HCT116 (cell line): ENCODE measurements at regions not wholly inside any gene's neighbourhood (a gene's known extent, or its start where the extent isn't known, plus 50 kb on each side); places are given as distances from the start of the nearest gene placed in this dataset.

Source experiments
- ATAC-seq: fragments of 200-7000 bp; cut with Tn5 transposase; 2 replicates; pipeline ENCODE4 v1.9.1; 2020; ENCODE audit warnings: mild to moderate bottlenecking, moderate library complexity
- BruUV-seq: library from RNA; stranded (reverse); fragments of 400-500 nt; replicated peaks from 2 replicates; lab custom pipeline; 2021; lab: Mats Ljungman, UMichigan
- CTCF ChIA-PET: fragments of 300-600 bp; sonication (Branson Sonifier 250); formaldehyde crosslinking; loops from one replicate; lab custom pipeline; 2021; ENCODE audit warnings: antibody characterized with exemption; lab: Charles Lee
- POLR2A ChIA-PET: fragments of 300-600, 350-600 bp; sonication (Branson Sonifier 250); formaldehyde crosslinking; loops from one replicate; lab custom pipeline; 2021; ENCODE audit warnings: antibody characterized with exemption; lab: Charles Lee
- RAD21 ChIA-PET, 2 experiments: fragments of 300-600 bp; sonication (Branson Sonifier 250); formaldehyde crosslinking; loops; one replicate each; lab custom pipeline; 2023; ENCODE audit warnings: low total read pairs in 2 of 2; ENCODE audit not compliant: uncharacterized antibody in 2 of 2, unreplicated experiment in 2 of 2, low non-redundant PET in 1 of 2; lab: Charles Lee
- DNase-seq: peaks from one replicate; pipeline ENCODE4 v3.0.0-alpha.2; 2010; ENCODE audit warnings: low read depth, low spot score
- H2AFZ ChIP-seq: fragments of 200-600 bp; shearing (Covaris generic), sonication (generic); 2 replicates; pipeline ENCODE4 v1.6.1; 2017; ENCODE audit warnings: low read depth, mixed run types, mixed read lengths, antibody characterized with exemption, low read length; ENCODE audit not compliant: poor library complexity, severe bottlenecking
- H3K27ac ChIP-seq: 2 replicates; pipeline ENCODE4 v1.5.1; 2012; ENCODE audit warnings: low read depth, low read length
- H3K27me3 ChIP-seq: fragments of 200-600 bp; sonication (generic); 2 replicates; pipeline ENCODE4 v1.6.1; 2016; ENCODE audit warnings: mixed run types, low read length, mixed read lengths; ENCODE audit not compliant: insufficient read depth
- H3K36me3 ChIP-seq, 2 experiments: fragments of 200-500 bp in 1 of 2; fragments of 200-600 bp in 1 of 2; sonication (Bioruptor generic) in 1 of 2; sonication (generic) in 1 of 2; 2 replicates each; pipeline versions ENCODE4 v1.5.1 to v1.6.1; 2014 to 2016; ENCODE audit warnings: low read length in 2 of 2, inconsistent platforms in 1 of 2, mixed read lengths in 1 of 2, mixed run types in 1 of 2; ENCODE audit not compliant: insufficient read depth in 2 of 2, control insufficient read depth in 1 of 2
- H3K4me1 ChIP-seq, 2 experiments: fragments of 200-600 bp in 1 of 2; sonication (generic) in 1 of 2; 2 replicates each; pipeline versions ENCODE4 v1.5.1 to v1.6.1; 2012 to 2017; ENCODE audit warnings: low read length in 2 of 2, inconsistent platforms in 1 of 2, mild to moderate bottlenecking in 1 of 2, mixed read lengths in 1 of 2, mixed run types in 1 of 2, moderate library complexity in 1 of 2; ENCODE audit not compliant: insufficient read depth in 2 of 2, control insufficient read depth in 1 of 2
- H3K4me2 ChIP-seq: fragments of 200-600 bp; sonication (generic); 2 replicates; pipeline ENCODE4 v1.6.1; 2017; ENCODE audit warnings: mixed run types, low read length, mixed read lengths
- H3K4me3 ChIP-seq, 2 experiments: fragments of 200-600 bp in 1 of 2; sonication (generic) in 1 of 2; replicated peaks in 1 of 2; 2 replicates each; pipeline ENCODE4 v1.5.1; 2011 to 2016; ENCODE audit warnings: low read length in 2 of 2, control low read depth in 1 of 2, low read depth in 1 of 2, mild to moderate bottlenecking in 1 of 2, mixed read lengths in 1 of 2, mixed run types in 1 of 2
- H3K79me2 ChIP-seq: fragments of 200-600 bp; sonication (generic); 2 replicates; pipeline ENCODE4 v1.6.1; 2017; ENCODE audit warnings: mild to moderate bottlenecking, mixed run types, low read length, moderate library complexity, mixed read lengths; ENCODE audit not compliant: insufficient read depth
- H3K9ac ChIP-seq: fragments of 200-600 bp; sonication (generic); 2 replicates; pipeline ENCODE4 v1.6.1; 2016; ENCODE audit warnings: low read length, mixed read lengths
- H3K9me2 ChIP-seq: fragments of 200-600 bp; sonication (generic), shearing (Covaris generic); 2 replicates; pipeline ENCODE4 v1.6.1; 2017; ENCODE audit warnings: mixed run types, mild to moderate bottlenecking, moderate library complexity; ENCODE audit not compliant: insufficient read depth
- H3K9me3 ChIP-seq, 2 experiments: fragments of 200-500 bp in 1 of 2; fragments of 200-600 bp in 1 of 2; sonication (Bioruptor generic) in 1 of 2; sonication (generic) in 1 of 2; 2 replicates each; pipeline ENCODE4 v1.6.1; 2014 to 2017; ENCODE audit warnings: low read length in 2 of 2, mixed read lengths in 2 of 2, inconsistent platforms in 1 of 2, low read depth in 1 of 2, mild to moderate bottlenecking in 1 of 2, mixed run types in 1 of 2, moderate library complexity in 1 of 2; ENCODE audit not compliant: control insufficient read depth in 1 of 2, insufficient read depth in 1 of 2
- H4K20me1 ChIP-seq: fragments of 200-600 bp; sonication (generic), shearing (Covaris generic); 2 replicates; pipeline ENCODE4 v1.6.1; 2017; ENCODE audit warnings: mixed run types, mild to moderate bottlenecking, moderate library complexity; ENCODE audit not compliant: insufficient read depth
- CBX3 ChIP-seq: IDR thresholded peaks from 2 replicates; pipeline ENCODE4 v1.6.1; 2012; ENCODE audit warnings: low read depth
- CEBPB ChIP-seq: IDR thresholded peaks from 2 replicates; pipeline ENCODE4 v1.6.1; 2012; ENCODE audit warnings: low read depth
- CTCF ChIP-seq, 3 experiments: fragments of 200-600 bp in 1 of 3; sonication (generic) in 1 of 3; IDR thresholded peaks in 2 of 3; conservative IDR thresholded peaks in 1 of 3; 2 replicates each; pipeline ENCODE4 v1.5.1; 2012 to 2017; ENCODE audit warnings: low read depth in 2 of 3, low read length in 2 of 3, antibody characterized with exemption in 1 of 3, borderline replicate concordance in 1 of 3, control low read depth in 1 of 3, mild to moderate bottlenecking in 1 of 3, mixed read lengths in 1 of 3, mixed run types in 1 of 3, moderate library complexity in 1 of 3; ENCODE audit not compliant: insufficient read depth in 1 of 3
- EGR1 ChIP-seq: IDR thresholded peaks from 2 replicates; pipeline ENCODE4 v1.6.1; 2012; ENCODE audit warnings: low read depth
- ELF1 ChIP-seq: IDR thresholded peaks from 2 replicates; pipeline ENCODE4 v1.6.1; 2012; ENCODE audit warnings: low read depth, borderline replicate concordance
- EZH2 ChIP-seq: fragments of 200-600 bp; sonication (generic); IDR thresholded peaks from 2 replicates; pipeline ENCODE4 v1.6.1; 2017; ENCODE audit warnings: antibody characterized with exemption, mixed run types
- EZH2phosphoT487 ChIP-seq: fragments of 200-600 bp; IDR thresholded peaks from 2 replicates; pipeline ENCODE4 v1.6.1; 2018; ENCODE audit warnings: antibody characterized with exemption, borderline replicate concordance
- FOSL1 ChIP-seq: IDR thresholded peaks from 2 replicates; pipeline ENCODE4 v1.6.1; 2012; ENCODE audit warnings: low read depth
- JUND ChIP-seq: IDR thresholded peaks from 2 replicates; pipeline ENCODE4 v1.6.1; 2012
- MAX ChIP-seq: IDR thresholded peaks from 2 replicates; pipeline ENCODE4 v1.6.1; 2012
- POLR2A ChIP-seq: IDR thresholded peaks from 2 replicates; pipeline ENCODE4 v1.7.0; 2011; ENCODE audit warnings: borderline replicate concordance; ENCODE audit not compliant: insufficient read depth, insufficient read length; ENCODE audit errors: extremely low read depth
- POLR2AphosphoS5 ChIP-seq: IDR thresholded peaks from 2 replicates; pipeline ENCODE4 v1.6.1; 2011; ENCODE audit warnings: mild to moderate bottlenecking, low read depth, low read length, moderate library complexity
- RAD21 ChIP-seq: IDR thresholded peaks from 2 replicates; pipeline ENCODE4 v1.6.1; 2012; ENCODE audit warnings: low read depth, mild to moderate bottlenecking
- SP1 ChIP-seq: IDR thresholded peaks from 2 replicates; pipeline ENCODE4 v1.6.1; 2012; ENCODE audit warnings: low read depth
- SRF ChIP-seq: IDR thresholded peaks from 2 replicates; pipeline ENCODE4 v1.6.1; 2012; ENCODE audit warnings: low read depth
- TCF7L2 ChIP-seq: IDR thresholded peaks from 2 replicates; pipeline ENCODE4 v1.7.0; 2011; ENCODE audit warnings: borderline replicate concordance, inconsistent platforms; ENCODE audit not compliant: insufficient read depth, insufficient read length; ENCODE audit errors: extremely low read depth
- YY1 ChIP-seq: IDR thresholded peaks from 2 replicates; pipeline ENCODE4 v1.6.1; 2011; ENCODE audit warnings: low read length, low read depth, moderate library complexity, mild to moderate bottlenecking; ENCODE audit not compliant: insufficient replicate concordance; ENCODE audit errors: extremely low read depth
- ZBTB33 ChIP-seq: IDR thresholded peaks from 2 replicates; pipeline ENCODE4 v1.6.1; 2011; ENCODE audit warnings: mild to moderate bottlenecking, low read length, moderate library complexity; ENCODE audit not compliant: insufficient replicate concordance; ENCODE audit errors: extremely low read depth
- ZFX ChIP-seq: fragments of 450-650 bp; IDR thresholded peaks from 2 replicates; pipeline ENCODE4 v1.6.1; 2017
- ZNF274 ChIP-seq: fragments of 200-500 bp; sonication (Bioruptor generic); IDR thresholded peaks from 2 replicates; pipeline ENCODE4 v1.6.1; 2014; ENCODE audit warnings: mild to moderate bottlenecking, low read depth, low read length, inconsistent platforms
- intact Hi-C: fragments of 100-400 bp; cut with micrococcal nuclease; formaldehyde crosslinking; loops from 2 replicates; pipeline ENCODE4 v1.10.0; 2022

GRCh38 chr10:65135508-65135907, 1614.3 kb downstream of the REEP3 start:
- ATAC-seq (no peak), DNase-seq (no peak)
- no peaks in the 10 kb centered on the region for H3K27me3 ChIP-seq
- no peaks in the 10 kb centered on the region for H3K4me1 ChIP-seq
- no peaks in the 10 kb centered on the region for H3K9me3 ChIP-seq
- no peaks in the 10 kb centered on the region for H3K79me2 ChIP-seq
- CTCF ChIA-PET, result no interaction called here
- no peak overlapping the region for H3K4me2 ChIP-seq
- POLR2A ChIA-PET, result no interaction called here
- H3K9ac ChIP-seq, result no peak overlapping the region
- no peaks in the 10 kb centered on the region for H3K36me3 ChIP-seq
- no TSS peak for BruUV-seq
- no peaks in the 10 kb centered on the region for H3K9me2 ChIP-seq
- TF ChIP-seq ZFX (no peak), CEBPB (no peak), ZBTB33 (no peak), MAX (no peak), POLR2A (no peak), ZNF274 (no peak), EZH2phosphoT487 (no peak), SRF (no peak), POLR2AphosphoS5 (no peak), RAD21 (no peak), ELF1 (no peak), JUND (no peak), YY1 (no peak), EGR1 (no peak), CBX3 (no peak), SP1 (no peak), FOSL1 (no peak), TCF7L2 (no peak), CTCF (IDR thresholded peaks at IDR 0.05 in 2 of 3, conservative IDR thresholded peaks at IDR 0.05 in 1 of 3; ENCODE audit: borderline replicate concordance in 1 of 3, insufficient read depth in 1 of 3, low read depth in 2 of 3, low read length in 2 of 3) (no peak), EZH2 (no peak)
- TF ChIP-seq, all 23 proteins: peak for 0
- Histone ChIP-seq H3K27ac (no peak overlapping the region), H2AFZ (no peak overlapping the region), H4K20me1 (no peaks in the 10 kb centered on the region), H3K4me3 (no peak overlapping the region)
- RAD21 ChIA-PET, result no interaction called here
- intact Hi-C loops, result no loop called here
